H1 (cell line): ENCODE measurements at regions not wholly inside any gene's neighbourhood (a gene's known extent, or its start where the extent isn't known, plus 50 kb on each side); places are given as distances from the start of the nearest gene placed in this dataset.

Source experiments
- CTCF ChIA-PET: fragments of 300-600 bp; sonication (Branson Sonifier 250); formaldehyde crosslinking; loops from one replicate; lab custom pipeline; 2021; ENCODE audit not compliant: partially characterized antibody; lab: Charles Lee
- POLR2A ChIA-PET: fragments of 300-600 bp; sonication (Branson Sonifier 250); formaldehyde crosslinking; loops from one replicate; lab custom pipeline; 2021; ENCODE audit warnings: inconsistent platforms; ENCODE audit not compliant: partially characterized antibody; lab: Charles Lee
- DNase-seq, 2 experiments: peaks; one replicate each; pipeline versions ENCODE4 v3.0.0 to v3.0.0-alpha.2; 2010 to 2022; ENCODE audit warnings: low spot score in 2 of 2, low read depth in 1 of 2, mixed read lengths in 1 of 2
- FAIRE-seq: peaks from 2 replicates; lab custom pipeline; 2011; peaks lifted over from hg19 to GRCh38; lab: Jason Lieb, UNC
- H2AFZ ChIP-seq: 2 replicates; pipeline ENCODE4 v1.8.1; 2012; ENCODE audit warnings: low read length, inconsistent platforms
- H2AK5ac ChIP-seq: 2 replicates; pipeline ENCODE4 v1.6.1; 2013; ENCODE audit warnings: low read depth, low read length
- H2BK120ac ChIP-seq: replicated peaks from 2 replicates; pipeline ENCODE3; 2013; ENCODE audit warnings: low read depth, low read length, inconsistent platforms
- H2BK12ac ChIP-seq: 2 replicates; pipeline ENCODE4 v1.6.1; 2013; ENCODE audit warnings: low read depth, low read length
- H2BK15ac ChIP-seq: 2 replicates; pipeline ENCODE4 v1.6.1; 2013; ENCODE audit warnings: low read length
- H2BK20ac ChIP-seq: 2 replicates; pipeline ENCODE4 v1.6.1; 2013; ENCODE audit warnings: low read length
- H2BK5ac ChIP-seq: 2 replicates; pipeline ENCODE4 v1.6.1; 2013; ENCODE audit warnings: low read depth, low read length
- H3K14ac ChIP-seq: 2 replicates; pipeline ENCODE4 v1.6.1; 2013; ENCODE audit warnings: inconsistent platforms; ENCODE audit not compliant: insufficient read length
- H3K18ac ChIP-seq: 2 replicates; pipeline ENCODE4 v1.6.1; 2013; ENCODE audit warnings: low read length; ENCODE audit errors: extremely low read depth
- H3K23ac ChIP-seq: 2 replicates; pipeline ENCODE4 v1.6.1; 2013; ENCODE audit warnings: inconsistent platforms; ENCODE audit not compliant: insufficient read length
- H3K23me2 ChIP-seq: 2 replicates; pipeline ENCODE4 v1.6.1; 2013; ENCODE audit warnings: low read depth, low read length
- H3K27ac ChIP-seq: 2 replicates; pipeline ENCODE4 v1.6.1; 2011; ENCODE audit warnings: low read depth, low read length, inconsistent platforms
- H3K27me3 ChIP-seq, 4 experiments: replicated peaks in 1 of 4; 1 replicate in 1 of 4; 2 replicates in 3 of 4; pipeline versions ENCODE4 v1.6.1 to v1.8.1; 2011 to 2013; ENCODE audit warnings: low read length in 3 of 4, mild to moderate bottlenecking in 3 of 4, inconsistent platforms in 2 of 4, mixed read lengths in 2 of 4, moderate library complexity in 1 of 4; ENCODE audit not compliant: control insufficient read depth in 3 of 4, insufficient read depth in 3 of 4; ENCODE audit errors: extremely low read depth in 1 of 4
- H3K36me3 ChIP-seq, 4 experiments: 2 replicates each; pipeline versions ENCODE4 v1.6.1 to v1.8.1; 2011 to 2013; ENCODE audit warnings: mild to moderate bottlenecking in 4 of 4, low read length in 3 of 4, moderate library complexity in 2 of 4, control low read depth in 1 of 4, inconsistent platforms in 1 of 4; ENCODE audit not compliant: insufficient read depth in 4 of 4, control insufficient read depth in 2 of 4
- H3K4ac ChIP-seq: replicated peaks from 2 replicates; pipeline ENCODE3; 2013; ENCODE audit warnings: low read length, low read depth, mixed read lengths, inconsistent platforms; ENCODE audit not compliant: insufficient read length
- H3K4me1 ChIP-seq, 4 experiments: replicated peaks in 1 of 4; 1 replicate in 1 of 4; 2 replicates in 3 of 4; pipeline versions ENCODE4 v1.6.1 to v1.8.1; 2011 to 2013; ENCODE audit warnings: low read length in 3 of 4, inconsistent platforms in 2 of 4, mixed read lengths in 1 of 4; ENCODE audit not compliant: insufficient read depth in 4 of 4, control insufficient read depth in 3 of 4
- H3K4me2 ChIP-seq, 2 experiments: 2 replicates each; pipeline versions ENCODE4 v1.6.1 to v1.8.1; 2011 to 2013; ENCODE audit warnings: low read depth in 2 of 2, low read length in 2 of 2, control low read depth in 1 of 2, inconsistent platforms in 1 of 2, mild to moderate bottlenecking in 1 of 2; ENCODE audit not compliant: insufficient read depth in 1 of 2
- H3K4me3 ChIP-seq, 4 experiments: fragments of 200-600, 300-600 bp in 1 of 4; sonication (generic), shearing (Covaris generic), sonication (Bioruptor Twin) in 1 of 4; 2 replicates each; pipeline versions ENCODE4 v1.5.1 to v1.8.1; 2011 to 2016; ENCODE audit warnings: low read length in 4 of 4, low read depth in 3 of 4, control low read depth in 2 of 4, inconsistent platforms in 2 of 4, mild to moderate bottlenecking in 2 of 4, mixed read lengths in 1 of 4, moderate library complexity in 1 of 4; ENCODE audit not compliant: insufficient read depth in 2 of 4; ENCODE audit errors: extremely low read depth in 1 of 4
- H3K56ac ChIP-seq: replicated peaks from 2 replicates; pipeline ENCODE3; 2013; ENCODE audit warnings: low read depth, mild to moderate bottlenecking, mixed read lengths, low read length, inconsistent platforms; ENCODE audit not compliant: insufficient read length
- H3K79me1 ChIP-seq: 2 replicates; pipeline ENCODE4 v1.6.1; 2013; ENCODE audit warnings: low read depth, low read length, control low read depth
- H3K79me2 ChIP-seq, 2 experiments: 2 replicates each; pipeline versions ENCODE4 v1.6.1 to v1.8.1; 2012 to 2013; ENCODE audit warnings: low read length in 2 of 2, mild to moderate bottlenecking in 2 of 2, inconsistent platforms in 1 of 2; ENCODE audit not compliant: insufficient read depth in 2 of 2, control insufficient read depth in 1 of 2
- H3K9ac ChIP-seq, 4 experiments: replicated peaks in 1 of 4; 1 replicate in 1 of 4; 2 replicates in 3 of 4; pipeline versions ENCODE4 v1.6.1 to v1.8.1; 2011 to 2013; ENCODE audit warnings: low read depth in 3 of 4, low read length in 3 of 4, control low read depth in 2 of 4, mild to moderate bottlenecking in 2 of 4, moderate library complexity in 2 of 4, inconsistent platforms in 1 of 4; ENCODE audit errors: extremely low read depth in 1 of 4
- H3K9me3 ChIP-seq, 2 experiments: 2 replicates each; pipeline versions ENCODE4 v1.6.1 to v1.8.1; 2012 to 2013; ENCODE audit warnings: mild to moderate bottlenecking in 2 of 2, moderate library complexity in 2 of 2, control low read depth in 1 of 2, inconsistent platforms in 1 of 2, low read depth in 1 of 2, low read length in 1 of 2, mixed read lengths in 1 of 2; ENCODE audit not compliant: insufficient read depth in 2 of 2
- H4K20me1 ChIP-seq, 2 experiments: replicated peaks in 1 of 2; 2 replicates each; pipeline versions ENCODE3 to v1.8.1; 2011 to 2013; ENCODE audit warnings: inconsistent platforms in 2 of 2, low read length in 2 of 2, mild to moderate bottlenecking in 1 of 2; ENCODE audit not compliant: insufficient read depth in 2 of 2, control insufficient read depth in 1 of 2
- H4K5ac ChIP-seq: 2 replicates; pipeline ENCODE4 v1.6.1; 2013; ENCODE audit warnings: low read length, low read depth, mixed read lengths, inconsistent platforms; ENCODE audit not compliant: insufficient read length
- H4K8ac ChIP-seq: 2 replicates; pipeline ENCODE4 v1.8.0; 2013; ENCODE audit warnings: mild to moderate bottlenecking, moderate library complexity, low read length, inconsistent platforms; ENCODE audit not compliant: insufficient read depth; ENCODE audit errors: extremely low read depth
- H4K91ac ChIP-seq: replicated peaks from 2 replicates; pipeline ENCODE3; 2013; ENCODE audit warnings: low read length, mixed read lengths, inconsistent platforms; ENCODE audit not compliant: insufficient read length
- CBX8 ChIP-seq: fragments of 300-800, 300-1000 bp; sonication (generic); IDR thresholded peaks from 2 replicates; pipeline ENCODE4 v1.7.1; 2016; ENCODE audit warnings: low read depth, low read length, borderline replicate concordance
- MAFK ChIP-seq: IDR thresholded peaks from 2 replicates; pipeline ENCODE4 v1.6.1; 2012; ENCODE audit warnings: low read depth, mild to moderate bottlenecking, improper control_type of control experiment, low read length
- WGBS, 2 experiments: shearing (Covaris generic) in 1 of 2; methylation state at CpG; one replicate each; pipeline versions ENCODE4 v1.1.6 to v1.1.7; 2013 to 2015; ENCODE audit warnings: low lambda C conversion rate in 2 of 2, mixed read lengths in 2 of 2, inconsistent platforms in 1 of 2, low coverage in 1 of 2, missing lambda C conversion rate in 1 of 2; ENCODE audit not compliant: insufficient replicate concordance in 2 of 2, insufficient coverage in 1 of 2, insufficient read length in 1 of 2; ENCODE audit errors: extremely low coverage in 1 of 2, missing lambda C conversion rate in 1 of 2; 5-methylcytosine and 5-hydroxymethylcytosine counted together

DNA sequence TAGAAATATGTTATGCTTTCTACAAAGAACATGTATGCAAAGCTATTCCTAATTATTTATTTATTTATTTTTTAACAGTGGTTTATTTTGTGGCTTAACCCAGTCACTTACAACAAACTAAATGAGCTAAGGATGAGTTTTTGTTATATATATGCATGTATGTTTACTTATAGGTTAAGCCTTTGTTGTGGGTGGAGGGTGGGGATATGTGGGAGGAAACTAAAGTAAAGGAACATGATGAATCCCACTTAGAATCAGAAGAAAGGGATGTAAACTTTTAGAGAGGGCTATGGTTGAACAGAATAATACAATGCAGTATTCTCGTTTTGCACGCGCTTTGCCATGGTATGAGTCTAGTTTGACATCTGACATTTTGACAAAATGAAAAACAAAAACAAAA lies 321.0 kb upstream of the RUNX1 start:
- Histone ChIP-seq H2BK12ac (no peak overlapping the region), H2BK5ac (no peak overlapping the region), H3K56ac (no peak overlapping the region), H4K20me1 (no peaks in the 10 kb centered on the region), H3K9ac (no peak overlapping the region), H3K23me2 (no peaks in the 10 kb centered on the region), H3K36me3 (no peaks in the 10 kb centered on the region), H3K4ac (no peak overlapping the region), H4K91ac (no peak overlapping the region), H3K4me1 (peaks cover 0 to 7% (median 2%) of the 10 kb centered on the region in 4 experiments; a peak in 2 of 7 replicates), H2BK120ac (no peak overlapping the region), H4K5ac (no peak overlapping the region), H3K4me3 (no peak overlapping the region), H3K18ac (no peak overlapping the region), H3K9me3 (no peaks in the 10 kb centered on the region), H3K27ac (no peak overlapping the region), H2AK5ac (no peak overlapping the region), H3K79me2 (no peaks in the 10 kb centered on the region), H2AFZ (no peak overlapping the region), H2BK15ac (no peak overlapping the region), H2BK20ac (no peak overlapping the region), H3K14ac (no peak overlapping the region), H3K27me3 (no peaks in the 10 kb centered on the region), H3K23ac (no peak overlapping the region), H4K8ac (no peak overlapping the region), H3K79me1 (no peaks in the 10 kb centered on the region), H3K4me2 (no peak overlapping the region)
- ChIA-PET CTCF (no interaction called here), POLR2A (interaction anchor here (0.7 kb wide), 1 partner anchor 574 kb away, joined by 3 read pairs; no protein-coding TSS in a partner anchor)
- DNase-seq = no peak
- FAIRE-seq = no peak
- 97% methylated on average over 3 of the region's 3 CpGs; no CpG with 5 or more reads in 1 of the 2 experiments for WGBS, 2 experiments
- TF ChIP-seq MAFK (no peak), CBX8 (no peak)
